ENCODE measurements at regions not wholly inside any gene's neighbourhood (a gene's known extent, or its start where the extent isn't known, plus 50 kb on each side); places are given as distances from the start of the nearest gene placed in this dataset.
"Not testable (repeated sequence)": the region's sequence is repeated elsewhere in the genome, so short reads cannot be mapped to it uniquely, and the experiment has no call there.

- no peak for DNase-seq (ENCODE audit: low read depth in 2 of 2)
Observed at GRCh38 chr11:19433791-19434190, 193.0 kb upstream of the E2F8 start.

GRCh38 chr11:19433367-19433766 lies 192.6 kb upstream of the E2F8 start:
- no peak for DNase-seq (ENCODE audit: low read depth in 2 of 2)

- peak; percentile 87 to 88 for DNase-seq (ENCODE audit: low read depth in 2 of 2)
Observed at GRCh38 chr11:19432370-19433061, 191.8 kb upstream of the E2F8 start.

GRCh38 chr11:19430754-19431398 lies 190.1 kb upstream of the E2F8 start:
- no peak for DNase-seq (ENCODE audit: low read depth in 2 of 2)

- no peak for DNase-seq (ENCODE audit: low read depth in 2 of 2)
Observed at GRCh38 chr11:19430346-19430745, 189.6 kb upstream of the E2F8 start.

- DNase-seq (ENCODE audit: low read depth in 2 of 2), result no peak
Observed at GRCh38 chr11:19429108-19429760, 188.5 kb upstream of the E2F8 start.

GRCh38 chr11:19428206-19429002 lies 187.7 kb upstream of the E2F8 start:
- DNase-seq (ENCODE audit: low read depth in 2 of 2), result no peak

- peak in 1 of 2 experiments; percentile 24 for DNase-seq (ENCODE audit: low read depth in 2 of 2)
Observed at GRCh38 chr11:19426756-19427403, 186.1 kb upstream of the E2F8 start.

GRCh38 chr11:19426011-19426755 lies 185.4 kb upstream of the E2F8 start:
- no peak for DNase-seq (ENCODE audit: low read depth in 2 of 2)

- no peak for DNase-seq (ENCODE audit: low read depth in 2 of 2)
Observed at GRCh38 chr11:19422276-19422675, 181.5 kb upstream of the E2F8 start.

- no peak for DNase-seq (ENCODE audit: low read depth in 2 of 2)
Observed at GRCh38 chr11:19420868-19421533, 180.3 kb upstream of the E2F8 start.

- DNase-seq (ENCODE audit: low read depth in 2 of 2), result no peak
Observed at GRCh38 chr11:19419808-19420207, 179.1 kb upstream of the E2F8 start.

- peak; percentile 47 to 51 for DNase-seq (ENCODE audit: low read depth in 2 of 2)
Observed at GRCh38 chr11:19419021-19419750, 178.4 kb upstream of the E2F8 start.

- no peak for DNase-seq (ENCODE audit: low read depth in 2 of 2)
Observed at GRCh38 chr11:19418221-19418620, 177.5 kb upstream of the E2F8 start.

GRCh38 chr11:19412070-19412469 lies 171.3 kb upstream of the E2F8 start:
- DNase-seq (ENCODE audit: low read depth in 2 of 2), result not testable (repeated sequence)

GRCh38 chr11:19410032-19410431 lies 169.3 kb upstream of the E2F8 start:
- no peak for DNase-seq (ENCODE audit: low read depth in 2 of 2)

GRCh38 chr11:19409307-19409706 lies 168.6 kb upstream of the E2F8 start:
- no peak for DNase-seq (ENCODE audit: low read depth in 2 of 2)

GRCh38 chr11:19407677-19408270 lies 167.0 kb upstream of the E2F8 start:
- DNase-seq (ENCODE audit: low read depth in 2 of 2), result no peak

GRCh38 chr11:19405966-19406365 lies 165.2 kb upstream of the E2F8 start:
- no peak for DNase-seq (ENCODE audit: low read depth in 2 of 2)
